ENCODE measurements at regions not wholly inside any gene's neighbourhood (a gene's known extent, or its start where the extent isn't known, plus 50 kb on each side); places are given as distances from the start of the nearest gene placed in this dataset.

GRCh38 chr6:134491477-134491876 lies 173.6 kb upstream of the SGK1 start:
- TF ChIP-seq CTCF (IDR thresholded peaks at IDR 0.05) (no peak), POLR2A (IDR thresholded peaks at IDR 0.05) (no peak)
